ENCODE measurements at regions not wholly inside any gene's neighbourhood (a gene's known extent, or its start where the extent isn't known, plus 50 kb on each side); places are given as distances from the start of the nearest gene placed in this dataset.

DNA sequence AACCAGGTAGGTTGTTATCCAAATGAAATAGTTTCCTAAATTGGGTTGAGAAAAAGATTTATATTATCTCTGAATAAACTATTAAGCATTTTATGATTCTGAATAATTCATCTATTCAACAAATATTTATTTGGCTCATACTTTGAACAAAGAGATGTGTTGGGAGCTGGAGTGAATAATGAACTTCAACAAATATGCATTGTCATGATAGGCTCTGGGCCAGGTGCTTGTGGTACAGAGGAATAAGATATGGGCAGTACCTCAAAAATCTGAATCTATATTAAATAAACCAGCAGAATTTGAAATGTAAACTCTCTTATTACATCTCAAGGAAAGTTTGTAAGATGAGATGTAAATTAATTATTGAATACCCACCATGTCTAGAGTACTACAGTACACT is 75.7 kb upstream of the DCLK2 start:
- Histone ChIP-seq H3K79me2 (ENCODE audit: low read depth) (no peaks in the 10 kb centered on the region), H4K20me1 (ENCODE audit: insufficient read depth) (no peaks in the 10 kb centered on the region), H2AFZ (no peak overlapping the region), H3K36me3 (ENCODE audit: low read depth) (no peaks in the 10 kb centered on the region), H3K9me2 (ENCODE audit: insufficient read depth) (no peaks in the 10 kb centered on the region), H3K27me3 (ENCODE audit: insufficient read depth, low read depth) (no peaks in the 10 kb centered on the region), H3K4me2 (no peak overlapping the region), H3F3A (ENCODE audit: insufficient read depth, low read depth) (no peaks in the 10 kb centered on the region), H3K9me3 (ENCODE audit: insufficient read depth, low read depth) (no peaks in the 10 kb centered on the region), H3K4me3 (no peak overlapping the region), H3K4me1 (replicated peaks; ENCODE audit: insufficient read depth) (peaks cover 7% of the 10 kb centered on the region; the same call in 1 of the 2 replicates), H3K27ac (no peak overlapping the region)
- intact Hi-C loops (cut with micrococcal nuclease; ENCODE audit: unreplicated experiment), result no loop called here
- CTCF ChIA-PET, result interaction anchor here (0.5 kb wide), 1 partner anchor 240 kb away, joined by 3 read pairs; no protein-coding TSS in a partner anchor
- POLR2A ChIA-PET (ENCODE audit: unreplicated experiment), result interaction anchor here (0.7 kb wide), 1 partner anchor 242 kb away, joined by 4 read pairs; no protein-coding TSS in a partner anchor
- no peak for DNase-seq
- TF ChIP-seq EZH2 (IDR thresholded peaks at IDR 0.05; ENCODE audit: low read depth), result no peak
- TF ChIP-seq, protein P1, sequence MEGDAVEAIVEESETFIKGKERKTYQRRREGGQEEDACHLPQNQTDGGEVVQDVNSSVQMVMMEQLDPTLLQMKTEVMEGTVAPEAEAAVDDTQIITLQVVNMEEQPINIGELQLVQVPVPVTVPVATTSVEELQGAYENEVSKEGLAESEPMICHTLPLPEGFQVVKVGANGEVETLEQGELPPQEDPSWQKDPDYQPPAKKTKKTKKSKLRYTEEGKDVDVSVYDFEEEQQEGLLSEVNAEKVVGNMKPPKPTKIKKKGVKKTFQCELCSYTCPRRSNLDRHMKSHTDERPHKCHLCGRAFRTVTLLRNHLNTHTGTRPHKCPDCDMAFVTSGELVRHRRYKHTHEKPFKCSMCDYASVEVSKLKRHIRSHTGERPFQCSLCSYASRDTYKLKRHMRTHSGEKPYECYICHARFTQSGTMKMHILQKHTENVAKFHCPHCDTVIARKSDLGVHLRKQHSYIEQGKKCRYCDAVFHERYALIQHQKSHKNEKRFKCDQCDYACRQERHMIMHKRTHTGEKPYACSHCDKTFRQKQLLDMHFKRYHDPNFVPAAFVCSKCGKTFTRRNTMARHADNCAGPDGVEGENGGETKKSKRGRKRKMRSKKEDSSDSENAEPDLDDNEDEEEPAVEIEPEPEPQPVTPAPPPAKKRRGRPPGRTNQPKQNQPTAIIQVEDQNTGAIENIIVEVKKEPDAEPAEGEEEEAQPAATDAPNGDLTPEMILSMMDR (conservative IDR thresholded peaks at IDR 0.05), result no peak
- no TSS peak for BruUV-seq (replicated peaks)

- CTCF ChIA-PET, result interaction anchor here (1.2 kb wide), 1 partner anchor 204 kb away, joined by 4 read pairs; no protein-coding TSS in a partner anchor
Observed at GRCh38 chr4:150004481-150004880, 73.8 kb upstream of the DCLK2 start.

GRCh38 chr4:150005537-150005936 is 72.7 kb upstream of the DCLK2 start:
- Histone ChIP-seq H3F3A (ENCODE audit: insufficient read depth, low read depth) (no peaks in the 10 kb centered on the region), H3K4me1 (replicated peaks; ENCODE audit: insufficient read depth) (no peaks in the 10 kb centered on the region)
- intact Hi-C loops (cut with micrococcal nuclease; ENCODE audit: unreplicated experiment), result no loop called here

More at GRCh38 chr4:150004481-150004880, 73.8 kb upstream of the DCLK2 start:
- BruUV-seq (replicated peaks), result no TSS peak
- H3K79me2 ChIP-seq (ENCODE audit: low read depth), result no peaks in the 10 kb centered on the region
- no peaks in the 10 kb centered on the region for H3F3A ChIP-seq (ENCODE audit: insufficient read depth, low read depth)
- no peak overlapping the region for H3K4me2 ChIP-seq
- POLR2A ChIA-PET (ENCODE audit: unreplicated experiment), result no interaction called here
- no peak overlapping the region for H3K4me3 ChIP-seq
- no peak overlapping the region for H2AFZ ChIP-seq
- H3K27me3 ChIP-seq (ENCODE audit: insufficient read depth, low read depth), result no peaks in the 10 kb centered on the region
- no peak overlapping the region for H3K27ac ChIP-seq
- intact Hi-C loops (cut with micrococcal nuclease; ENCODE audit: unreplicated experiment), result no loop called here
- H3K9me3 ChIP-seq (ENCODE audit: insufficient read depth, low read depth), result no peaks in the 10 kb centered on the region
- no peaks in the 10 kb centered on the region for H3K9me2 ChIP-seq (ENCODE audit: insufficient read depth)
- H4K20me1 ChIP-seq (ENCODE audit: insufficient read depth), result no peaks in the 10 kb centered on the region
- no peaks in the 10 kb centered on the region for H3K36me3 ChIP-seq (ENCODE audit: low read depth)
- TF ChIP-seq EZH2 (IDR thresholded peaks at IDR 0.05; ENCODE audit: low read depth), result no peak
- TF ChIP-seq, protein P1 (conservative IDR thresholded peaks at IDR 0.05), result no peak
- no peak for DNase-seq
- no peaks in the 10 kb centered on the region for H3K4me1 ChIP-seq (replicated peaks; ENCODE audit: insufficient read depth)

More at GRCh38 chr4:150005537-150005936, 72.7 kb upstream of the DCLK2 start:
- H3K36me3 ChIP-seq (ENCODE audit: low read depth), result no peaks in the 10 kb centered on the region
- CTCF ChIA-PET, result no interaction called here
- H3K27me3 ChIP-seq (ENCODE audit: insufficient read depth, low read depth), result no peaks in the 10 kb centered on the region
- no peak for DNase-seq
- no peak overlapping the region for H3K27ac ChIP-seq
- no peak overlapping the region for H3K4me2 ChIP-seq
- H2AFZ ChIP-seq, result no peak overlapping the region
- no peaks in the 10 kb centered on the region for H4K20me1 ChIP-seq (ENCODE audit: insufficient read depth)
- no peaks in the 10 kb centered on the region for H3K9me3 ChIP-seq (ENCODE audit: insufficient read depth, low read depth)
- no TSS peak for BruUV-seq (replicated peaks)
- H3K9me2 ChIP-seq (ENCODE audit: insufficient read depth), result no peaks in the 10 kb centered on the region
- no peak for TF ChIP-seq EZH2 (IDR thresholded peaks at IDR 0.05; ENCODE audit: low read depth)
- TF ChIP-seq, protein P1 (conservative IDR thresholded peaks at IDR 0.05), result no peak
- H3K4me3 ChIP-seq, result no peak overlapping the region
- POLR2A ChIA-PET (ENCODE audit: unreplicated experiment), result no interaction called here
- no peaks in the 10 kb centered on the region for H3K79me2 ChIP-seq (ENCODE audit: low read depth)
